ENCODE measurements at regions not wholly inside any gene's neighbourhood (a gene's known extent, or its start where the extent isn't known, plus 50 kb on each side); places are given as distances from the start of the nearest gene placed in this dataset.

GRCh38 chr16:54568906-54569807 lies 282.6 kb upstream of the IRX3 start:
- no peak for DNase-seq (ENCODE audit: low spot score)

- DNase-seq (ENCODE audit: low spot score), result no peak
Observed at GRCh38 chr16:54564841-54565240, 278.3 kb upstream of the IRX3 start.

- DNase-seq (ENCODE audit: low spot score), result no peak
Observed at GRCh38 chr16:54554581-54554980, 268.0 kb upstream of the IRX3 start.

GRCh38 chr16:54548281-54548680 lies 261.7 kb upstream of the IRX3 start:
- DNase-seq (ENCODE audit: low spot score), result no peak

- no peak for DNase-seq (ENCODE audit: low spot score)
Observed at GRCh38 chr16:54547052-54547451, 260.5 kb upstream of the IRX3 start.

GRCh38 chr16:54546521-54546920 lies 259.9 kb upstream of the IRX3 start:
- DNase-seq (ENCODE audit: low spot score), result no peak

- DNase-seq (ENCODE audit: low spot score), result no peak
Observed at GRCh38 chr16:54545854-54546511, 259.4 kb upstream of the IRX3 start.

- DNase-seq (ENCODE audit: low spot score), result no peak
Observed at GRCh38 chr16:54544553-54545180, 258.1 kb upstream of the IRX3 start.

- no peak for DNase-seq (ENCODE audit: low spot score)
Observed at GRCh38 chr16:54542805-54543505, 256.4 kb upstream of the IRX3 start.

- DNase-seq (ENCODE audit: low spot score), result no peak
Observed at GRCh38 chr16:54540525-54541180, 254.1 kb upstream of the IRX3 start.

- DNase-seq (ENCODE audit: low spot score), result no peak
Observed at GRCh38 chr16:54538276-54538675, 251.7 kb upstream of the IRX3 start.

- DNase-seq (ENCODE audit: low spot score), result no peak
Observed at GRCh38 chr16:54533856-54534490, 247.4 kb upstream of the IRX3 start.

- no peak for DNase-seq (ENCODE audit: low spot score)
Observed at GRCh38 chr16:54526916-54527315, 240.3 kb upstream of the IRX3 start.

GRCh38 chr16:54526087-54526486 lies 239.5 kb upstream of the IRX3 start:
- no peak for DNase-seq (ENCODE audit: low spot score)

GRCh38 chr16:54525104-54525503 lies 238.5 kb upstream of the IRX3 start:
- no peak for DNase-seq (ENCODE audit: low spot score)

- DNase-seq (ENCODE audit: low spot score), result no peak
Observed at GRCh38 chr16:54522584-54522983, 236.0 kb upstream of the IRX3 start.

GRCh38 chr16:54521327-54521726 lies 234.7 kb upstream of the IRX3 start:
- no peak for DNase-seq (ENCODE audit: low spot score)

GRCh38 chr16:54519161-54519695 lies 232.6 kb upstream of the IRX3 start:
- no peak for DNase-seq (ENCODE audit: low spot score)

GRCh38 chr16:54517181-54517580 lies 230.6 kb upstream of the IRX3 start:
- no peak for DNase-seq (ENCODE audit: low spot score)

- no peak for DNase-seq (ENCODE audit: low spot score)
Observed at GRCh38 chr16:54512467-54512995, 225.9 kb upstream of the IRX3 start.

GRCh38 chr16:54511222-54511731 lies 224.7 kb upstream of the IRX3 start:
- DNase-seq (ENCODE audit: low spot score), result no peak
